SKM-1 (cell line): ENCODE measurements at regions not wholly inside any gene's neighbourhood (a gene's known extent, or its start where the extent isn't known, plus 50 kb on each side); places are given as distances from the start of the nearest gene placed in this dataset.

Experiments
- DNase-seq: peaks from one replicate; lab custom pipeline; 2025; ENCODE audit not compliant: unreplicated experiment; lab: John Stamatoyannopoulos, UW

- no peak for DNase-seq
These were observed 81.0 kb upstream of the CACUL1 start for GRCh38 chr10:118835682-118836326.

DNA sequence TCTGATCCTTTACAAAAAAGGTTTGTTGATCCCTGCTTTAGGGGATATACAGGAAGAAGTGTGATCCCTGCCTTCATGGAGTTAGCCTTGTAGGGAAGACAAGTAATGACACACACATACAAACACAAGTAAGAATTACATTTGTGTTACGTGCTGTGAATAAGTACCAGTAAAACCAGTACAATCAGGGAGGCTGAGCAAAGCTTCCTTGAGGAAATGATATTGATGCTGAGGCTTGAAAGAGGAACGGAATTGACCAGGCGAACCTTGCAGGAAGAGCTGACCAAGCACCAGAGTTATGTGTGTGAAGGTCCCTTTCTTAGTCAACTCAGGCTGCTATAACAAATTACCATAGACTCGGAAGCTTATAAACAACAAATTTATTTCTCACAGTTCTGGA is 83.6 kb upstream of the CACUL1 start:
- no peak for DNase-seq

GRCh38 chr10:118839348-118839747 is 84.6 kb upstream of the CACUL1 start:
- no peak for DNase-seq

DNA sequence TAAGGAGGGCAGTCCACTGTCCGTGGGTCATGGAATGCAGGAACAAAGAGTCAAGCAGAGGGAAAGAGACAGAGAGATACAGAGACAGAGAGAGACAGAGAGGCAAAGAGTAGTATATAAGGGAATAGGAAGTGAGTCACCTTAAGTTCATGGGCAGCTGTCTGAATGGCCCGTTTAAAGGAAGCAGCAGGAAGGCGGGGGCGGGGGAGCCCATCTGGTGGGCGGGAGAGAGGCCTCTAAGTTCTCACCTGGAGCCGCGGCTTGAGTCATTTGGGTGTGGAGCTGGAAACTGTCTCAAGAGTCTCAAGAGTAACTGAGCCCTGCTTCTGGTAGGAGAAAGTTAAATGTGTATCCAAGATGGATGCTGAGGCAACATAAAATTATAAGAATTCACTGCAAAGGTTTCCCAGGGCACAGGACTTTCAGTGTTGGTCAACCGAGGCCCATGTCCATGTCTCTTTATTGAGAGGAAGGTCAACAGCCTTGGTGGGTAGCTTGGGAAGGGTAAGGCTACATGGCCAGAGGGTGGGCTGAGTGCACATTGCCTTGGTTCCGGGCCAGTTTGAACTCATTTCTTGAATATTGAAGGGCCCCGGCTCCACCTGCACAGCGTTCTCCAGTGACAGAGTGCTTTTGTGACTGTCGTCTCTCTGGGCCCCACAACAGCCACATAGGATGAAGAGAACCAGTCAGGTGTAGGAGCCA is 85.5 kb upstream of the CACUL1 start:
- no peak for DNase-seq

DNA sequence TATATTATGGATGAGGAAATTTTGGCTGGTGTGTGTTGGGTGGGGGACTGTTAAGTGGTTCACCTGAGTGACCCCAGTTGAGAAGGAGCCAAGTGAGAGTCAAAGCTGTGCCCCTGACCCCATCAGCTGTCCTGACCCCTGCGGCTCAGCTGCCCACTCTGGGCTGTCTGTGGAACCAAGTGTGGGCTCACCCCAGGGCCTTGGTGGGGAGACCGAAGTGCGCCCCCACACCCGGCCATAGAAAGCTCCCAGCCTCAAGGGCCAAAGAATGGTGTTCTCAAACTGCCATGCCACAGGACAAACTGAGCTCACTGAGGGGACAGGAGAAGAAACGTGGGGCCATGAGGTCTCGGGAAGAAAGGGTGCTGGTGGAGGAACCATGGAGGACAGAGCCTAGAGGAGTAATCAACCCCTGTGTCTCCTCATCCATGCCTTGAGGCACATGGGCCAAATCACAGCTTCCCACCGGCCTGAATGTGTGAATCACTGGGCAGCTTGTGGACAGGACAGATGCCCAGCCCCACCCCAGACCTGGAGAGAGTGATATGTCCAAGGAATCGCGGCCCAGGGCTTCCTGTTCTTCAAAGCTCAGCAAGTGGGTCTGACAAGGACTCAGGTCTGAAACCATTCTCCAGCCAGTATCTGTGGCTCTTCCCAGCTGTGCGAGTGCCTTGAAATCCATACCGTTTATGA is 86.2 kb upstream of the CACUL1 start:
- no peak for DNase-seq

GRCh38 chr10:118841881-118842605 is 87.3 kb upstream of the CACUL1 start:
- DNase-seq = no peak

- DNase-seq = no peak
These were observed 88.3 kb upstream of the CACUL1 start for GRCh38 chr10:118842843-118843624.

DNA sequence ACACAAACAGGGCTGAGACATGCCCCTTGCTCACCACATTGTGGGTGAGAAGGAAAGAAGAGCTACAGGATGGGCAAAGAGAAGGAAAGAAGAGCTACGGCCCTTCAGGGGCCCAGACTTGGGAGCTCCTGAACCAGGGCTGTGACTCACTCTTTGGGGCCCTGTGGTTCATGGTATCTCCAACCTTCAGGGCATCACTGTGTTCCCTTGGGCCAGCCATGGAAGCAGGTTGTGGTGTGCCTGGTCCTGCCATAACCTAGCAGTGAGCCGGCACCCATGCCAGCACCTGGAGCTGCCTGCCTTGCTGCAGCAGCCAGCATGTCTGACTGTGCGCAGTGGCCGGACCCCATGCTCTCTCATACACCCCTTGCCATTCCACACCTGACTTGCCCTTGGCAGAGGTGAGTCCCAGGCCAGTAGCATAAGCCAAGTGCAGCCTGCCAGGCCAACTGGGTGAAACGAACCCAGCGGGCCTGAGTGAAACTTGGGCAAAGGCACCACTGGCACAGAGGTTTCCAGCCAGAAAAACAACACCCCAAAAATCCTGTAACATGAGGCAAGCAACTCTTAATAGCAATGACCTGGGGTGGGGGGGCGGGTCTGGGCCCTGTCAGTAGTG is 89.0 kb upstream of the CACUL1 start:
- DNase-seq = no peak

DNA sequence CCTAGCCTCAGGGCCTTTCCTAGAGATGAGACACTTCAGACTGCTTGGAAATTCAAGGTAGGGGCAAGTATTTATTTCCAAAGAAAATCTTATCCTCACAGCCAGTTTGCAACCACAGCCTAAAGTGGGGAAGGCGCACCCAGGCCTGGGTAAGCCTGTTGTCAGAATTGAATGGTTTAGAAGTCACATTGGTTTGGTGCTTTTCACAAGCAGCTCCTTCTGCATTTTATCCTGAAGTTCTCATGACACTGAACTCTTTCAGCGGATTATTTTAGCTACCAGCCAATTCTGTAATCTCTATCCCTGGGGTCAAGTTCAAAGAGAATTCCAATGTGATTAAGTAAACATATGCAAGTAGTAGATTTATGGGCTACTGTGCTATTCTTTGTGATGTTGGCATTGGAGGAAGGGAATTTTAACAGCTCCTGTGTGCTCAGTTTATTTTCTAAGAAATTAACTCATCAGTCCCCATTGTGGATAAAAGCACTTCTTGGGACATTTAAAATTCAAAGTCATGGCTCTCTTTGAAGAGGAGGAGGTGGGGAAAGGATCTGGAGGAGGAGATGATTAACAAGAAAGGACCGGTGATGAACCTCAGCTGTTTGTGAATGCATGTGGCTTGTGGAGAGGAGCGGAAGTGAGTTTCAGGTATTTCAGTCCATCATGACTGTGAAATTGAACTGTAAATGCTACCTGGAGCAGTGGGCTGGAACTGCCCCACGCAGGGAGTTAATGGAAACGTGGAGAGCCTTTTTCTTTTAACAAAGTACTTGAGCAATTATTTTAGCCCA is 90.2 kb upstream of the CACUL1 start:
- no peak for DNase-seq

- no peak for DNase-seq
These were observed 91.0 kb upstream of the CACUL1 start for GRCh38 chr10:118845776-118846175.

DNA sequence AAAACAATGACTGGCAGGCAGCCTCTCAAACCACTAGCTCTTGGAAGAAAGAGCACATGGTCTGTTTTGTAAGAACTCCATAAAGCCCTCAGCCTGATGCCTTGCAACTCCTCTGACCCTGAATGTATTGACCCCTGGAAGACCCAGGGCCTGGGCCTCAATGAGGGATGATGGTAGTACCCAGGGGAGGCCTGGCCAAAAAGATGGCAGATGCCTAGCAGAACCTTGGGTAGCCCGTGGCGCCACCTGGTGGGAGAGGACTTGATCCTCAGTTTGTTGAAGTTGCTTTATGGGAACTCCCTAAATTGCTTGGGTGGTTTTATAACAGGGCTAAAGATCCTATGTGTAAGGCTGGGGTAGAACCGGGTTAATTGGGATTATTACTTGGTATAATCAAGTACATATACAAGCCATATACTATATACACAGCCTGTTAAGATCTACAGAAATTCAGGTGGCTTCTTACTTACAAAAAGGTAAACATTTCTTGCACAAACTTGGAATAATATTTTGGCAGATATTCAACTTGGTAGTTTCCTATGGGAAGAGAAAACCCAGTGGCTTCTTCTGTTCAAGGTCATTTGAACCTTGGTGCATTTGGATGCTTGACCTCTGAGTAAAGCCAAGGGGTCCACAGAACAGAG is 95.8 kb upstream of the CACUL1 start:
- peak; percentile 22 for DNase-seq

DNA sequence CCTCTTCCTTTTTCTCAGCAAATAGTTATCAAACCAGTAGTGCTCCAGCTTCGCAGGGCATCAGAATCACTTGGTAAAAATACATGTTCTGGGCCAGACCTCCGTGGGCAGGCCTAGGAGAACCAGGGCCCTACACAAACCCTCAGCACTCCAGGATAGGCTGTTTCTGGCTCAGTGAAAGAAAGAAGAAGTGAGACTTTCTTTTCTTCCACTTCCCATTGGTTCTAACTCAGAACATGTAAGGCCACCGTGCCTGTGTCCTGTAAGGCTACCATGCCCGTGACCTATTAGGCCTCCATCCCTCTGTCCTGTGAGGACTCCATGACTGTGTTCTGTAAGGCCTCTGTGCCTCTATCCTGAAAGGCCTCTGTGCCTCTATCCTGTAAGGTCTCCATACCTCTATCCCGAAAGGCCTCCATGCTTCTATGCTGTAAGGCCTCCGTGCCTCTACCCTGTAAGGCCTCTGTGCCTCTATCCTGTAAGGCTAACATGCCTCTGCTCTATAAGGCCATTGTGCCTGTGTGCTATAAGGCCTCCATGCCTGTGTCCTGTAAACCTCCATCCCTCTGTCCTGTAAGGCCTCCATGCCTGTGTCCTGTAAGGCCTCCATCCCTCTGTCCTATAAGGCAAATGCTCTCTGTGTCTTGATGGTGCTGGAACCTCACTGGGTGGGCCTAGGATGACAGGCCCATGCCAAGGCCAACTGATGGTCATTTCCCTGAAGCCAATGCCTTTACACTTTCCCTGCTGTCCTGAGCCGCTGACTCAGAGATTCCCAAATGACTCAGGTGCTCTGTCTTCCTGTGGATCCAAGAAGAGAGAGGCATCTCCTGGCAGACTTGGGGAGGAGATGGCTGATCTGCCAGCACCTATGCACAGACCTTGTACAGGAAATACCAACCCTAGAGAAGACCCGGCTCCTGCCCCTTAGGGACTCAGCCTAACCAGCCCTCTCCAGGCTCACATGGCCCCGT is 96.6 kb upstream of the CACUL1 start:
- DNase-seq = no peak

- DNase-seq = no peak
These were observed 99.1 kb upstream of the CACUL1 start for GRCh38 chr10:118853916-118854315.

GRCh38 chr10:118856106-118856505 is 101.3 kb upstream of the CACUL1 start:
- no peak for DNase-seq

DNA sequence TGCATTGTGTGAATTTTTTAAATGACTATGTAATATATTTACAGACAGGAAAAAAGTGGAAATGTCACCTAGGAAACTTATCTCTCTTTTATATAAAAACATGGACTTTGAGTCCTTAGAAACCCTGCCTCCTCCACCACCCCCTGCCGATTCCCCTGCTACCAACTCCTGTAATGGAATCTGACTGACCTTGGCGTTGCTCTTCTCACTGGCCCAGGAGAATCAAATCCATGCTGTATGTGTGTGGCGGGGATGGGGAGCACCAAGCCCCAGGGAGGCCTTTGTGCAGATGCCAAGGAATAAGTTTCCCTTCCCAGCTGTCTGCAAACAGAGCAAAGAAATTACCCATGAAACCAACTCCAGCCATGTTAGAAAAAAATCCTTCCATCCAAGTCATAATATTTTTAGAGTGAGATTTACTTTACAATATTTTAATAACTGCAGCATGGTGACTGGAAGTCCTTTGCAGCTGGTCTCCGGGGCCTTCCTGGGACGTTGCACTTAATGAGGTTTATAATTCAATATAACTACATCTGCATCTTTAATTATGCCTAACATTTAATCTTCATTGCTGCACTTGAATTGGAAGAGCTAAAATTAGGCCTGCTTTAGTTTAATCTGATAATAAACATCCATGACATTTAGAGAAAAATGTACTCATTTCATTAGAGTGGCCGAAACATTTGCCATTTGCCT is 111.4 kb upstream of the CACUL1 start:
- no peak for DNase-seq

DNA sequence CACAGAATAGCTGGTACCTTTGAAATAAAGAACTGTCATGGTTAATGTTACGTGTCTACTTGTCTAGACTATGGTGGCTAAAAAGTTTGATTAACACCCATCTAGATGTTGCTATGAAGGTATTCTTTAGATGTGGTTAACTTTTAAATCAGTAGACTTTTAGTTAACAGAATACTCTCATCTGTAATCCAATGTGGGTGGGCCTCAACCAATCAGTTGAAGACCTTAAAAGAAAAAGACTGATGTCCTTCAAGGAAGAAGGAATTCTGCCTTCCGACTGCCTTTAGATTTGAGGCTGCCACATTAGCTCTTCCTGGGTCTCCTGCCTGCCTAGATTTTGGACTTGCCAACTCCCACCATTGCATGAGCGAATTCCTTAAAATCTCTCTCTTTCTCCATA is 113.0 kb upstream of the CACUL1 start:
- DNase-seq = no peak

DNA sequence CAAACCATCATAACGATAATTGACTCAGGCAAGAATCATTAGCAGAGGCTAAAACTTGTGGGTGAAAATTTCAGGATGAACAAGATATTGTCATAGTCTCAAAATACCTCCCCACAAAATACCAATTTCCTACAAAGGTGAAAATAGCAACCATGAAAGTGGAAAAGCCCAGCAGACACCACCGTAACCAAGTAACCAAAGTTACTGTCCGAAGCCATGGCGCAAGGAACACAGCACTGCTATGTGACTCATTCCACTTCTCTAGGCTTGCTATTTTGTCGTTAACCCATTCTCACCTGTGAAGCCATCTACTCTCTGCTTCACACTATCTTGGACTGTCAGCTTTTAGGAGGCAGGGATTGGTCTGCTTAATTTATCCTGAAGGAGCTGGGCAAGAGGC is 113.8 kb upstream of the CACUL1 start:
- DNase-seq = no peak
